Loucy (cell line): ENCODE measurements at regions not wholly inside any gene's neighbourhood (a gene's known extent, or its start where the extent isn't known, plus 50 kb on each side); places are given as distances from the start of the nearest gene placed in this dataset.

ENCODE experiments used
- H2AFZ ChIP-seq: fragments of 200-600 bp; sonication (generic); 2 replicates; pipeline ENCODE4 v1.6.0; 2016; ENCODE audit warnings: antibody characterized with exemption, mild to moderate bottlenecking, low read length, moderate library complexity
- H3F3A ChIP-seq: fragments of 200-600 bp; 2 replicates; pipeline ENCODE4 v1.6.0; 2016; ENCODE audit warnings: antibody characterized with exemption, low read depth, mild to moderate bottlenecking
- H3K27me3 ChIP-seq: fragments of 200-600 bp; sonication (generic); 2 replicates; pipeline ENCODE4 v1.6.1; 2014; ENCODE audit warnings: low read length, mild to moderate bottlenecking; ENCODE audit not compliant: insufficient read depth, poor library complexity, severe bottlenecking
- H3K36me3 ChIP-seq: fragments of 200-600 bp; sonication (generic); 2 replicates; pipeline ENCODE4 v1.6.1; 2016; ENCODE audit warnings: low read length; ENCODE audit not compliant: insufficient read depth
- H3K4me1 ChIP-seq: fragments of 200-600 bp; sonication (generic); 2 replicates; pipeline ENCODE4 v1.5.1; 2014; ENCODE audit warnings: low read length, mild to moderate bottlenecking; ENCODE audit not compliant: insufficient read depth, poor library complexity, severe bottlenecking
- H3K4me2 ChIP-seq: fragments of 200-600 bp; sonication (generic); 2 replicates; pipeline ENCODE4 v1.6.0; 2014; ENCODE audit warnings: antibody characterized with exemption, low read length, low read depth, mild to moderate bottlenecking; ENCODE audit not compliant: poor library complexity, severe bottlenecking
- H3K4me3 ChIP-seq: fragments of 200-600 bp; sonication (generic); 2 replicates; pipeline ENCODE4 v1.5.1; 2014; ENCODE audit warnings: low read length, mild to moderate bottlenecking, mixed read lengths; ENCODE audit not compliant: poor library complexity, severe bottlenecking
- H3K79me2 ChIP-seq: fragments of 200-600 bp; sonication (generic); 2 replicates; pipeline ENCODE4 v1.6.1; 2014; ENCODE audit warnings: low read length; ENCODE audit not compliant: insufficient read depth
- H3K9ac ChIP-seq: fragments of 200-600 bp; sonication (generic); 2 replicates; pipeline ENCODE4 v1.6.0; 2014; ENCODE audit warnings: mild to moderate bottlenecking, low read depth, low read length, moderate library complexity; ENCODE audit not compliant: poor library complexity, severe bottlenecking
- H3K9me2 ChIP-seq: fragments of 200-600 bp; sonication (generic); replicated peaks from 2 replicates; pipeline ENCODE4 v1.6.1; 2016; ENCODE audit warnings: low read depth, low read length, mixed read lengths
- H3K9me3 ChIP-seq: fragments of 200-600 bp; sonication (generic); 2 replicates; pipeline ENCODE4 v1.6.1; 2014; ENCODE audit warnings: mild to moderate bottlenecking, antibody characterized with exemption, low read length, low read depth; ENCODE audit not compliant: insufficient read depth
- H4K20me1 ChIP-seq: fragments of 200-600 bp; sonication (generic); 2 replicates; pipeline ENCODE4 v1.6.0; 2014; ENCODE audit warnings: antibody characterized with exemption, low read length, mild to moderate bottlenecking; ENCODE audit not compliant: insufficient read depth, poor library complexity, severe bottlenecking
- CTCF ChIP-seq: fragments of 200-600 bp; sonication (generic); conservative IDR thresholded peaks from 2 replicates; pipeline ENCODE4 v1.5.1; 2014; ENCODE audit warnings: mild to moderate bottlenecking, antibody characterized with exemption, low read length
- EZH2phosphoT487 ChIP-seq: fragments of 200-600 bp; IDR thresholded peaks from 2 replicates; pipeline ENCODE4 v1.6.1; 2018; ENCODE audit warnings: antibody characterized with exemption, mild to moderate bottlenecking, moderate library complexity, borderline replicate concordance

- Histone ChIP-seq H2AFZ (no peak overlapping the region), H3K9me3 (no peaks in the 10 kb centered on the region), H3K79me2 (no peaks in the 10 kb centered on the region), H4K20me1 (no peaks in the 10 kb centered on the region), H3K27me3 (no peaks in the 10 kb centered on the region), H3F3A (no peaks in the 10 kb centered on the region), H3K9ac (no peak overlapping the region), H3K4me2 (no peak overlapping the region), H3K4me3 (no peak overlapping the region), H3K9me2 (no peaks in the 10 kb centered on the region), H3K4me1 (peaks cover 17% of the 10 kb centered on the region), H3K36me3 (no peaks in the 10 kb centered on the region)
- no peak for TF ChIP-seq CTCF
Observed at GRCh38 chr7:25636168-25636567, 407.9 kb upstream of the NPVF start.

DNA sequence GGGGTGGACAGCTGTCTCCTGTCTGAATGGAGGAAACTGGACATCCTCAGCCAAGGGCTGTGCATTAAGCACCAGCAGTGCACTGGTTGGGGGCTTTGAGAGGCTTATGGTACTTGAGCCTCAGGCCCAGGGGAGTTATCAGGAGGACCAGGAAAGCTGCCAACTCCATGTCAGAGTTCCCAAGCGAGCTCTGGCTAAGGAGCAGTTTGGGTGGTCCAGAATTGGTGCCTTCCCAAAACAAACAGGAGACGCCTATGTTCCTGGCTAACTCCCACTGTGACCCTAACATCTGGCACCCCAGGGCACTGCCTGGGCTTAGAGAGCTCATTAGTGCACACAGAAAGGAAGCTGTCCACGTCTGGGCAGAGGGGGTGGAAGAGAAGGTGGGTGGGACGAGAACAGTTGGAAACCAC is 408.6 kb upstream of the NPVF start:
- Histone ChIP-seq H3K4me2 (no peak overlapping the region), H3K27me3 (no peaks in the 10 kb centered on the region), H3K9ac (no peak overlapping the region), H3F3A (no peaks in the 10 kb centered on the region), H3K79me2 (no peaks in the 10 kb centered on the region), H3K4me3 (no peak overlapping the region), H2AFZ (no peak overlapping the region), H3K9me2 (no peaks in the 10 kb centered on the region), H3K36me3 (no peaks in the 10 kb centered on the region), H3K9me3 (no peaks in the 10 kb centered on the region), H4K20me1 (no peaks in the 10 kb centered on the region), H3K4me1 (peaks cover 17% of the 10 kb centered on the region)
- TF ChIP-seq CTCF = no peak
- no peak for TF ChIP-seq EZH2phosphoT487

- Histone ChIP-seq H3F3A (no peaks in the 10 kb centered on the region), H3K36me3 (no peaks in the 10 kb centered on the region), H3K9ac (peak overlapping the region; percentile 32), H3K79me2 (no peaks in the 10 kb centered on the region), H3K4me1 (peaks cover 25% of the 10 kb centered on the region), H3K27me3 (no peaks in the 10 kb centered on the region), H3K9me3 (no peaks in the 10 kb centered on the region), H3K4me2 (peak overlapping the region; percentile 40), H3K9me2 (no peaks in the 10 kb centered on the region), H4K20me1 (no peaks in the 10 kb centered on the region), H3K4me3 (no peak overlapping the region), H2AFZ (0 out of 2 replicates have a peak overlapping the region, but pooled peaks have one; percentile 4)
- no peak for TF ChIP-seq CTCF
- TF ChIP-seq EZH2phosphoT487 = no peak
Observed at GRCh38 chr7:25638068-25638467, 409.8 kb upstream of the NPVF start.
